ENCODE measurements at regions not wholly inside any gene's neighbourhood (a gene's known extent, or its start where the extent isn't known, plus 50 kb on each side); places are given as distances from the start of the nearest gene placed in this dataset.
A peak's percentile ranks its signal among the peaks of the same experiment; 100 is the strongest.

GRCh38 chr7:155377838-155378579 is 79.9 kb upstream of the EN2 start:
- TF ChIP-seq CTCF (IDR thresholded peaks at IDR 0.05; ENCODE audit: insufficient read depth, low read length): no peak
- DNase-seq (ENCODE audit: low read depth): peak; percentile 18
- H3K4me3 ChIP-seq (ENCODE audit: low read depth, low read length): peak overlapping the region; percentile 40

- no peak for DNase-seq (ENCODE audit: low read depth)
- no peak overlapping the region for H3K4me3 ChIP-seq (ENCODE audit: low read depth, low read length)
- no peak for TF ChIP-seq CTCF (IDR thresholded peaks at IDR 0.05; ENCODE audit: insufficient read depth, low read length)
Observed at GRCh38 chr7:155378580-155378934, 79.4 kb upstream of the EN2 start.

- H3K4me3 ChIP-seq (ENCODE audit: low read depth, low read length): no peak overlapping the region
- TF ChIP-seq CTCF (IDR thresholded peaks at IDR 0.05; ENCODE audit: insufficient read depth, low read length): no peak
- DNase-seq (ENCODE audit: low read depth): no peak
Observed at GRCh38 chr7:155378959-155379871, 78.7 kb upstream of the EN2 start.

- no peak overlapping the region for H3K4me3 ChIP-seq (ENCODE audit: low read depth, low read length)
- peak; percentile 65 for DNase-seq (ENCODE audit: low read depth)
- peak; percentile 87 for TF ChIP-seq CTCF (IDR thresholded peaks at IDR 0.05; ENCODE audit: insufficient read depth, low read length)
Observed at GRCh38 chr7:155380221-155380861, 77.6 kb upstream of the EN2 start.

- peak overlapping the region; percentile 28 for H3K4me3 ChIP-seq (ENCODE audit: low read depth, low read length)
- peak; percentile 33 for DNase-seq (ENCODE audit: low read depth)
- no peak for TF ChIP-seq CTCF (IDR thresholded peaks at IDR 0.05; ENCODE audit: insufficient read depth, low read length)
Observed at GRCh38 chr7:155380976-155381851, 76.7 kb upstream of the EN2 start.

Data from fibroblast of the aortic adventitia (primary cell).